GM21825 (cell line): ENCODE measurements at regions not wholly inside any gene's neighbourhood (a gene's known extent, or its start where the extent isn't known, plus 50 kb on each side); places are given as distances from the start of the nearest gene placed in this dataset.

Source experiments
- ATAC-seq: cut with Tn5 transposase; IDR thresholded peaks from one replicate; pipeline ENCODE4 v1.9.1; 2021; ENCODE audit warnings: mild to moderate bottlenecking, moderate library complexity; ENCODE audit not compliant: unreplicated experiment

DNA sequence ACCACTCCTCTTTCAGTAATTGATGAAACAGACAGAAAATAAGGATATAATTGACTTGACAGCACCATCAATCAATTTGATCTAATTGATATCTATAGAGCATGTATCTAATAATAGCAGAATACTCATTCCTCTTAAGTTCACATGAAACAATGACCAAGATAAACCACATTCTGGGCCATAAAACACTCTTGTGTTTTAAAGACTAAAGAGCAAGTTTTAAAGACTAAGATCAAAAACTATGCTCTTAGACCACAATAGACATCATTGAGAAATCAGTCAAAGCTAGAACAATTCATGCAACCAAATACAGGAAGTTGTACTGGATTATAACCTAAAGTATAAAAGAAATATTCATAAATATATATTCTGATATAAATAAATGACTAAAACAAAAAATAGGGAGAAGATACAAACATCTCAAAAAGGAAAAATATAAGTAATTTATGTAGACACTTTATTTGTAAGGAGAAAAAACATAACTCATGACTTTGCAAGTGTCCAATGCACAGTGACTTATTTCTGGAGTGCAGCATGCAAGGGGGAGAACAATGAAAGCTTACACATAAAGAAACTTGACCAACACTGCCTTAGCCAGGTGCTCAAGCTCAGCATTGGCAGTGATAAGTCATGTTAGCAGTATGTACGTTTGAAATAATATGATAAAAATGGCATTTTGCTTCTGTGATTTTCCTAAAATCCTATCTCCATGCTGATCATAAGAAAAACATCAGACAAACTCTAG is 312.7 kb upstream of the IGFBP3 start:
- no peak for ATAC-seq

DNA sequence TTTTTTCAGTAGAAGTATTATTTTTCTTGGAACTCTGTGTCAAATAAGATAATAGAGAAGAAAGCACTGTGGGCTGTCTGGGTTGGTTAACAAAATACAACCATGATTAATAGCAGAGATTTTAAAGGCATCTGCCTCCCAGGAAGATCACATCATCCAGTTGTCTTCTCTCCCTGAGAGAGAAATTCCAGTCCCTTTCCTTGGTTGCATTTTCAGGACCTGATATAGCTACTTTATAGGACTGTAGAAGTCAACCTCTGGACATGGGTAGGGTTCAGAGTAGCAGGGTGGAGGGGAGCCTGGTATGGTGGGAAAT is 309.9 kb upstream of the IGFBP3 start:
- ATAC-seq, result no peak

DNA sequence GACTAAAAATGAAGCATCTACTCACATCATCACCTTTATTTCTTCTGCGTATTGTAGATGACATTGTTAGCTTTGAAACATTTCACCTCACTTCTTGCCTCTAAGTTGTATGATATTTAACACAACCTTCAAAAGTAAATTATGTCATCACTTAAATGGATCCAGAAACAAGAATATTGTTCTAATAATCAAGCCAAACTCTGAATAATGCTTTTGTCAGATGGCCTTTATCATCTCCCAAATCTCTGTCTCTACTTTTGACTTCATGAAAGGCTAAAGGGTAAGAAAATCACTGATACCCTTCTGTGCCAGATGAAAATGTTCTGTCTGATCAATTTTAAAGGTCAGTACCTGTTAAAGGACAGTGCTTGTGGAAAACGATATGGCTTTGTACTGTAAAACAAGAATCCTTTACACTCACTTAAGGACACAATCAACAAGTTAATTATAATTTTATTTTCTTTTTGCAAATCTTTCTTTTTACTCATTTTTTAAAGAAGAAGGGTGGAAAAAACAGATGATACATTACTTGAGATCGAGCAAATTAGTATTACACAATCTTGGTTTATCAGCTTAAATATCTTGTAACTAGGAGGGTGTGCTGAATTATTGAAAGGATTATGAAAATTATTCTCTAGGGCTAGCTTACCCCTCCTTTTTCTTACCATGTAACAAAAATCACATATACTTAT is 309.4 kb upstream of the IGFBP3 start:
- ATAC-seq, result no peak

DNA sequence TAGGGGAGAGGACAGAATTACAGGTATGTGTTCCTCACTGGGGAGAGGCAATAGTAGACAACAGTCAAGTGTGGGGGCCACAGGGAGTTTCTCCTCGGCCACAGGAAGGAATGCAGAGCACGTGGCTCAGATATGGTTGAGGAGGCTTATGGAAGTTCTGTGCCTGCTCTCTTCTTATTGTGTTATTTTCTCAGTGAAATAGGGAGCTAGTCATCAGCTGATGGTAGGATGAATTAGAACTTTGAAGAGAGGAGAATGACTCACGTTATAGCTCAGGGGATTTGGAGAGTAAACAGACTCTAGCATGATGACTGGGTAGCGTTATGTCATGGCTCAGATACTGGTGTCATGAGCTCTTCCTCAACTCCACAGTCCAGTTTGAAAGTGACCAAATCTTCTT is 308.3 kb upstream of the IGFBP3 start:
- ATAC-seq, result no peak

DNA sequence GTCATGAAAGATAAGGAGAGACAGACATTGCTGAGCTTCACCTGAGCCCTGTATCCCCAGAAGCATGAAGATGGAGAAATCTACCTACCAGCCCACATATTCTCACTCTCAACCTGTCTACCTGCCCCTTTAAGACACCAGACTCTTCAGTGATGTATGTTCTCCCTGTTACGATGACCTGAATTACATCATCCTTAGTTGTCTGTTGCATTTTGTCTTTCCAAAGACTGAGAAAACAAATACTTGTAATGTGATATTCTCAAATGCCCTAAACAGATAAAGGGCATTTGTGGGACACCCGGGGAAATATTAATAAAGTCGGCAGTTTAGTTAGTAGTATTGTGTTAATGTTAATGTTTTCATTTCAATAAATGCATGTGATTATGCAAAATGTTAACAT is 305.8 kb upstream of the IGFBP3 start:
- no peak for ATAC-seq

DNA sequence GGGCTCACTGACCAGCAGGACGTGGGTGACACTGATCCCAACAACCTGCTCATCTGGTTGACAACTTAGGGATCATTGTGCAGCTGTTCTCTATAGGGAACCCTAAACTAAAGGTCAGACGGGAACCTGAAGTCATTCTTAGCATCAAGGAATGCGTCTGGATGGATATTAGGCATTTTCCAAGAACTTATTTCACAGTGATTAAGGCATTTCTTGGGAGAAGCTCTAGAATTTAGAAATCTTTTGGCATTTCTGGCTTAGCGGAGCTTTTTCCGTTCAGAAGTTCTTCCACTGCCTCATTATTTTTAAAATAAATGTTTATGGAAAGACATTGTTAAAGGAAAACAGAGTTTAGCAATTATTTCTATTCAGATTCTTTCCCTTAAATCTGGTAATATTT is 303.3 kb upstream of the IGFBP3 start:
- ATAC-seq, result no peak

DNA sequence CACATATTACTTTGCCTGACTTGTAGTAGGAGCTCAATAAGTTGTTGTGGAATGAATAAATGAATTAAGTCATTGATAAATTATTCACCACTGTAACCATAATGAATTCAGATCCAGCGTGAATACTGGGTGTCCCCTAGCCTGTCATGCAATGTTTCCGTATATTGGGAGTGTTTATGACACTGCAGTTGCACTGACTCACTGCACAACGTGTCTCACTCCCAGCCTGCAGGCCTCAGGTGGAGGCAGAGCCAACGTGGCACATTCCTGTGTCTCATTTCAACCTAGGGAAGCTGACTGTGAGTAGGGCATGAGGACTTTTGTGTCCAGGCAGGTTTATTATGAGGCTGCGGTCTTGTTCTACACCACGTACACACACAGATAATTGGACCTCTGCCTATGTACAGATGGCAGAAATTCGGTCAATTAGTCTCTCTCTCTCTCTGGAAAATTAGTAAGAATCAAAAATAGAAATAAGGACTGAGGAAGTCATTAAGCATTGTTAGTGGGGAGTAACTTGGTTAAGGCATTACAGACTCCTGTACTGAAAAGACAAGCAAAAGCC is 299.1 kb upstream of the IGFBP3 start:
- ATAC-seq, result no peak

DNA sequence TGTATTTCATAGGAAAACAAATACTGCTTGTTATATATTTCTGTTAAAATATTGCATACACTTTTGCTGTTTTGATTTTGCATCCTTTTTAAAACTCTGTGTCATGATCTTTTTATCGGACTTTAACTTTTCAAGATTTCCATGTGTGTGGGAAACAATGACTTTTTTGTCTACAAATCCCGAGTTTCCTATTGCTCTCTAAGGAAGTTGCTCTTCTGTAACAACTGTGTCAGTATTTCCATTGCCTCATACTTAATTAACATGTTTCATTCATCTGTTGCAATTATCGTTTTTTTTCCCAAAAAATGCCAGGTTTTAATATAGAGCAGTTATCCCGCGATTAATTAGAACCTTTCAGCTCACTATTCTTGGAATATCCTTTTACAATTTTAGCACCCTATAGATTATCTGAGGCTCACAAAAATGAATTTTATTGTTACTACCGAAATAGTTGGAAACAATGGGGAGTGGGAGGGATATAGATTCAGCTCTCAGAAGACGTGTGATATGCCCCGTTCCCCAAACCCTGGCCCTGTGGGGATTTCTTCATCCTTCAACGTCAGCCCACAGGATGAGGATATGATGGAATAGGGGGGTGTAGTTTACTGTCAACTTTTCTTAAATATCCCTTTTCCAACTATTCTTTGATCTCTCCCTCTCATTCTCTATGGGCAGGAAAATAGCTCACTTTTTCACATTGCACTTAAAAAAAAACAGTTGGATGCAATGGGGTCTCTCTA is 297.6 kb upstream of the IGFBP3 start:
- ATAC-seq, result no peak

DNA sequence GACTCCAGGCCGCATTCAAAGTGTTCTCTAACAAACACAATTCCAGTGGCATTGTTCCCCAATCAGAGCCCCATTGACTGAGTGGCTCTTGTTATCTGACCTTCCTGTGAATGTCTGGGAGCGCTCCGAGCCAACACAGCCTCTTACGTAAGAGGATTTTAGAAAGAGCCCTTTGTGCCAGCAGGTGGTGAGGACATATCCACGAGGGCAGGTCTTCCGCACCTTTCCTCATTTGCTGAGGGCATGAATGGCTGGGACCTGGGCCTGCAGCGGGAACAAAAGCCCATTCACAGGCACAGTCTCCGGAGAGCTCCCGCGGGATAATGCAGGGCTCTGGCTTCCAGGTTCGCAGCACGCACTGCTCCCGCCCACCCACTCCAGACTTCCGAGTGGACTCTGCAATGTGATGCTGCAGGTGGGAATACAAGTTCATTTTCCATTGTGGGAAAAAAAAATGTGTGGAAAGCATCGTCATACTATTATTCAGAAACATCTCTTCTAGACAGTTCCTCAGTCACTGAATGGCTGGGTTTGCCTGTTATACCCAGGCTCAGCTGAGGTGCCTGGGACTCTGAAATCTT is 295.0 kb upstream of the IGFBP3 start:
- no peak for ATAC-seq

DNA sequence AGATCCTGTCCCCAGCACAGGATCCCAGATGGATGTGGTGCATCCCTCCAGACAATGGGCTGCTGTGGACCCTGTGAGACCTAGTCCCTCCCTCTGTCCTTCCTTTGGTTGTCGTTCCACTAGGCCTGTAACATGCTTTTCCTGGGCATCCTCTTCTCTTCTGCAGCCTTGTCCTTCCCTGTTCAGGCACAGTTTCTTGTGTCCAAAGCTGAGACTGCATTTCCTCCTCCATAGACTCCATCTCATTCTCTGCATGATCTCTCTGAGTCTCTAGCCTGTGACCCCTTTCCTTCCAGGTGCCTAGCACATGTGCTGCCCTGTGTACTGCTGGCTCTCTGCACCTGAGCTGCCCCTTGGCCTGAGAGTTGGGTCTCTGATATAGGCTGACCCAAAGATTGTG is 293.5 kb upstream of the IGFBP3 start:
- ATAC-seq, result no peak

DNA sequence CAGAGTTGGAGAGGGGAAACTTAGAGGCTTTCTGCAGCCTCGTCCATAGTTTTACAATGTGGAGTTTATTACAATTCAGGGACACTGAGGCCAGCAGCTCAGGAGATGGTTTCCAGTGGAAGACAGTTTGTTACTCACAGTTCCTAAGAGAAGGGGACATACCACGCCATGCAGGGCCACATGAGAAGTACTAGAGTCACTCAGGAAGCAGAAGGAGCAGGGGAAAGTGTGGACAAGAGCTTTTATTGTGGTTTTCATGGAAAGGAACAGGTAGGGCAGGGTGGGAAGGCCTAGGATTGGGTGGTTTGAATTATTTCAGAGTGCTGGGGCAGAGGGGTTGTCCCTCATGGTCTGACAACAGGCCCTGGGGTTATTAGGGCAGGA is 292.1 kb upstream of the IGFBP3 start:
- ATAC-seq, result no peak

DNA sequence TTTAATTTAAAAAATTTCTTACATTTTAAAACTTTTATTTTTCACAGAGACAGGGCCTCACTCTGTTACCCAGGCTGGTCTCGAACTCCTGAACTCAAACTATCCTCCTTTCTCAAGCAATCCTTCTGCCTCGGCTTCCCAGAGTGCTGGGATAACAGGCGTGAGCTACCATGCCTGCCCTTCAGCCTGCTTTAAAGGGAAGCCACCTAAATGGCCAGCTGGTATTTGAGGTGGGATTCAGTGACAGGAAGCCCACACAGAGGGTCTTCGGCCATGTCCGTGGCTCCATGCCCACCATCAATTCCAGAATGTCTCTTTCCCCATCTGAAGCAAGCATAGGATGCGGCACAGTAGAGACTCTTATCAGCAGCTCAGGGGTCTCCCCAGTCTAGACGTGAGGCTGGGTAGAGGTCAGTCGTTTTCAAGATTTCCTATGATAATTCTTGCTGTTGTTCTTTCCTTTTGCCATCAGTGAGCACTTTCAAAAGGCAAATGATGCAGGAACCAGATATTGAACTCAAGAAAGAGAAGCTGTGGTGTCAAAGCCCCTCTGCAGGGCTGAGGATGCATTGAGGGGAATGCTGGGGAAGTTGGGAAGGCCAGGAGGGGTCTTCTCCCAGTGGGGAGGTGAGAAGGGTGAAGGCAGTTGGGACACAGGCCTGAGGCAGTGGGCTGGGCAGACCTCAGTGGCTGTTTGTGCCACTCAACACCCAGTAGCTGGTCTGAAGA is 291.5 kb upstream of the IGFBP3 start:
- ATAC-seq, result no peak

DNA sequence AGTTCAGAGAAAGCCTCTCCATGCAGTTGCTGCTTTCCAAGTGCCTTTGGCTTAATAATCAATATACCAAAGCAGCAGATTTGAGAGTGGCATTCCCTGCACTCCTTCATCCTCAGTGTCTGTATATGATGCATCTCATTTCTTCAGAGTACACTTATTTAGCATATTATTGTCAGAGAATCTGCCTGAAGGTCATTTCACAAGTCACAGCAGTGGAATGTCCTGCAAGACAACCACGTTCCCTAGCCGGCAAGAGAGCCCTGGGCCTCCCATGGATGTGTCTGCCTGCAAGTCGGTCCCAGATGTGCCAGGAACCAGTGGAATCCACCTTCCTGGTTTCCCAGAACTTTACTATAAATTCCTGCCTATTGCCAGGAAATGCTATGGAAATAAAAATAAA is 289.4 kb upstream of the IGFBP3 start:
- no peak for ATAC-seq

DNA sequence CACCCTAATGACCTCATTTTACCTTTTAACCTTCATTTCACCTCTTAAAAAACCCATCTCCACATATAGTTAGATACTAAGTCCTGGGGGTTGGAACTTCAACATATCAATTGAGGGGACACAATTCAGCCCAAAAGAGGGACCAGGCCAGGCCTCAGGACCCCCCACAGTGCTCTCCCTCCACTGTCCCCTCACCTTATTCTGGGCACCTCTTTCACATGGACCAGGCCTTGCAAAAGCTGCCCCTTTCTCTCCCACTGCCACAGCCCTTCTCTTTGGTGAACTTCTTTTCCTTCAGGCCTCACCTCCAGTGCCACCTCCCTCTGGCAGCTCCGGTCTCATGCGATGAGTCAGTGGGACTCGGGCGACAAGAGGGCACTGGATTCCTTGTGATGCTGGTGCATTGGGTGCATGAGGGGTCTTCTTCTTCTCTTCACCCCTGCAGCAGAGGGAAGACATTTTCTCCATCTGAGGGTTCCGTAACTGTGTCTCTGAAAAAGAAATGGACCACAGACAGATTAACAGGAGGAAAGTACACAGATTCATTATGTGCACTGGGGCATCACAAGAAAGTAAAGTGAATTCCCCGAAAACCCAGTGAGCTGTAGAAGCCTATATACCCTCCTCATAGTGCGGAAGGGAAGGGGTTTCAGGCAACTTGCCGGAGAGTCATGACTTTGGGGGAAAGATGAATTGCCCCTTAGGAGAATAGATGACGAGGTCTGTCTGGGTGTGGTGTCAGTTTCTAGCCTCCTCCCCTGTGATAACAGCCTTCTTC is 288.7 kb upstream of the IGFBP3 start:
- ATAC-seq, result no peak

DNA sequence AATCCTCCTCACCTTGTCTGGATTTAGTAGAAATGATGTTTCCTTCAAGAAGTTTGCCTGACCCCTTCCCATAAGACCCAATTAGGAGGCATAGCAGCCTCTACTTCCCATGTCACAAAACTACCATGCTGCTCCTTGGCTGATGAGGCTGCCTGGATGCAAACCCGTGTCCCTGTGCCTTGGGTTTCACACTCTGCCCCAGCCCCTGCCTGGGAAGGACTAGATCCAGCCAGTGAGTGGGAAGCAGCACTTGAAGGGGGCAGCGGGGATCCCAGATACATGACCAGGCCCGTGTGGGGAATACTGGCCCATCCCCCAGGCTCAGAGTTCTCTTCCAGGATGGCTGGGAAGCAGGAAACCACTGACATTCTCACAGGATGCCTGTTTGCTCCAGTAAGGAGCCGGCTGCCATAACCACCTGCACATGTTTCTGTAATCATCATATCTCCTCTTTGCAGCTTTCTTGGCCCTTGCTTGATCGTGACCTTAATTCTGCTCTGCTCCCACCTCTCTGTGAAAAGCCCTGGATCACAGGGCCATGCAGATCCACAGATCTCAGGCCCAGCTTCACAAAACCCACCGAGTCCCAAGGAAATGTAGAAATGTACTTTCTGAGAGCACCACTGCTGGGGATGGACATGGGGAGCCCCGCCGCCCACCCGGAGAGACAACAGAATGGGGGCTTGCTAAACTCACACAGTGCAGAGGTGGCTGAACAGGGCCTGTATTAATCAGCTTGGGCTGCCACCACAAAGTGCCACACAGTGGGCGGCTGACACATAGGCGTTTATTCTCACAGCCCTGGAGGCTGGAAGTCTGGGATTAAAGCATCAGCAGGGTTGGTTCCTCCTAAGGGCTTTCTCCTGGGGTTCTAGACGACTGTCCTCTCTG is 287.8 kb upstream of the IGFBP3 start:
- ATAC-seq, result no peak

DNA sequence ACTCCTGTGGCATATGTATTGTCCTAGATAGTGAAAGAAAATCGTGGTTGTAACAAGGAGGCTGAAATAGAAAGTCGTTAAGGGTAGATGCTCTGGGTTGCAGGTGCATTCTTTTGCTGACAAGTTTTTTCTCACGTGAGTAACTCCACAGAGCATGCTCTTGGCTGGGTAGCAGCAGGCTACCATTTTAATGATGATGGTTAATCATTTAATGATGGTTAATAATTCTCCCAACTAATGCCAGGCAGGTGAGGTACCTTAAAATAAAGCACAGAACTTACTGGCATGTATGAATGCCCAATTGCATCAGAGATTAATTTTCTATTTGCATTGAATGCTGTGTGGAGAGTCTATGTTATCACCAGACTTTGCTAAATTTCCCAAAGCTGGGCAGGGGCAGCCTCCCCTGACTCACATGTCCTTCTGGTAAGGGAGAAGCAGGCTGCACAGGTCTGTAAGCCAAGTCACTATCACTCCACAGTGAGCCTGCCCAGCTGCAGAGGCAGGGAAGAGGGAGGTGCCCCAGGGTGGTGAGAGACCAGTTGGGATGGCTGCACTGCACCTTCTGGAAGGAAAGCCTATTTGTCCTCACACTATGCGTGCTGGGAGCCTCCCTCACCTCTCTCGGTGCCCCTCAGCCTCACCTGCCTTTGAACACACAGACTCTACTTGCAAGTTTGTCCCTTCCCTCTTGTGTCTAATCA is 287.0 kb upstream of the IGFBP3 start:
- no peak for ATAC-seq

DNA sequence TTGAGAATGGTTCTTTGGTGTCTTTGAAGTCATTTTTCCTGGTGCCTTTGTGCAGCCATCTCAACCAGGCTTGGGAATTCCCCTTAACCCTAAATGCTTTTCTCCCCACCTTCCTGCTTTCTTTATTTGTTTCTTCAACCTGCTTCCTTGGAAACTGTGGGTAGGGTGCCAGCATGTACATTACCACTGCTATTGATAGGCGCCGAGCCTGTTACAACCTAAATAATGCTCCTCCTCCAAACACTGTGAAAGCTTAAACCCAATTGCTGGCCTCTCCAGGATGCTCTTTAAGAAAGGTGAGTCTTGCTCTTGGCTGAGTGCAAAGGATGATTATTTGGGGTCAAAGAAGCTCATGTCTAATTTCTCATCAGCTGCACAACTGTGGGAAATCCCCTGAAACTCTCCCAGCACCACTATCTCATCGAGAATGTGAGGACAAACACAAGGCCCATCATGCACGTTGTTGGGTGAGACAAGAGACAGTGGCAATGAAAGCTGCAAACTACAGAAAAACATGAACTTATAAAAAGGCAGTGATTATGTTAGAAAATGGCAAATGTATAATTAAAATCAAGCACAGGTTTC is 285.5 kb upstream of the IGFBP3 start:
- ATAC-seq, result no peak

DNA sequence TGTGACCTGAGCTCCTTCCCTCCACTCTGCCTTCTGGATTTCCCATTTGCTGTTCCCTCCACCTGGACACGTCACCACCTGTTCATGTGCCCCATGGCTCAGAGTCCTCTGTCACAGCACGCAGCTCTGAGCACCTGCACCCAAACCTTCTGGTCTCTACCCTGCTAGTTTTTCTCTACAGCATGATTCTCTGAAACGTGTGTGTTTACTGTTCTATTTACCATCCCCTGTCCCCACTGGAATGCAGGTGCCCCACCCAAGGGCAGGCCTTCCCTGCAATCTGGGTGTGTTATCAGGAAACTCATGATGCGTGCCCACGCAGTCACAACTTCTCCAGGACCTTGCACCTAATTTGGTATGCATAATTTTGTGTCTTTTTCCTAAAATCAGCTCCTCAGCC is 284.4 kb upstream of the IGFBP3 start:
- ATAC-seq, result no peak
